GM12801 (cell line): ENCODE measurements at regions not wholly inside any gene's neighbourhood (a gene's known extent, or its start where the extent isn't known, plus 50 kb on each side); places are given as distances from the start of the nearest gene placed in this dataset.

Source experiments
- CTCF ChIP-seq: IDR thresholded peaks from one replicate; pipeline ENCODE4 v1.5.1; 2011; ENCODE audit warnings: control low read depth; ENCODE audit not compliant: insufficient read length; ENCODE audit errors: extremely low read depth

- no peak for TF ChIP-seq CTCF
Measured at GRCh38 chr9:75658301-75658905, 232.1 kb upstream of the PCSK5 start.

GRCh38 chr9:75664597-75664996 lies 225.9 kb upstream of the PCSK5 start:
- TF ChIP-seq CTCF = no peak

- TF ChIP-seq CTCF = no peak
Measured at GRCh38 chr9:75666856-75667554, 223.5 kb upstream of the PCSK5 start.

GRCh38 chr9:75669721-75670120 lies 220.8 kb upstream of the PCSK5 start:
- TF ChIP-seq CTCF = no peak

GRCh38 chr9:75671354-75671753 lies 219.1 kb upstream of the PCSK5 start:
- TF ChIP-seq CTCF = no peak

- no peak for TF ChIP-seq CTCF
Measured at GRCh38 chr9:75672478-75672877, 218.0 kb upstream of the PCSK5 start.

GRCh38 chr9:75683591-75683990 lies 206.9 kb upstream of the PCSK5 start:
- no peak for TF ChIP-seq CTCF

GRCh38 chr9:75685062-75685461 lies 205.4 kb upstream of the PCSK5 start:
- TF ChIP-seq CTCF = no peak
